HepG2 (cell line): ENCODE measurements at regions not wholly inside any gene's neighbourhood (a gene's known extent, or its start where the extent isn't known, plus 50 kb on each side); places are given as distances from the start of the nearest gene placed in this dataset.
A peak's percentile ranks its signal among the peaks of the same experiment; 100 is the strongest.

Experiments used
- ATAC-seq: fragments of 200-7000 bp; cut with Tn5 transposase; 3 replicates; pipeline ENCODE4 v1.9.1; 2020; ENCODE audit warnings: mild to moderate bottlenecking, moderate library complexity
- BruUV-seq: library from RNA; stranded (reverse); fragments of 400-500 nt; replicated peaks from 2 replicates; lab custom pipeline; 2021; lab: Mats Ljungman, UMichigan
- CTCF ChIA-PET: fragments of 300-600 bp; formaldehyde crosslinking; extraction: SDS; loops from one replicate; lab custom pipeline; 2021; ENCODE audit warnings: low total read pairs, inconsistent platforms, low intra/inter-chr PET ratio; lab: Yijun Ruan, JAX
- POLR2A ChIA-PET: fragments of 350-600 bp; sonication (Branson Sonifier 250); formaldehyde crosslinking; loops from one replicate; lab custom pipeline; 2020; ENCODE audit warnings: antibody characterized with exemption, inconsistent platforms; lab: Yijun Ruan, JAX
- DNase-seq: peaks from one replicate; pipeline ENCODE4 v3.0.0-alpha.2; 2015; ENCODE audit warnings: low spot score
- FAIRE-seq: peaks from 3 replicates; lab custom pipeline; 2011; peaks lifted over from hg19 to GRCh38; lab: Jason Lieb, UNC
- H2AFZ ChIP-seq: one replicate; pipeline ENCODE4 v1.6.1; 2011; ENCODE audit warnings: low read length, inconsistent platforms
- H3K27ac ChIP-seq: fragments of 300-600 bp; 3 replicates; pipeline ENCODE4 v1.8.0; 2011; ENCODE audit warnings: mixed run types, mild to moderate bottlenecking, mixed read lengths, low read length, inconsistent platforms; ENCODE audit not compliant: insufficient read depth; ENCODE audit errors: extremely low read length
- H3K27me3 ChIP-seq, 2 experiments: fragments of 200-600 bp in 1 of 2; 2 replicates in 1 of 2; 3 replicates in 1 of 2; pipeline versions ENCODE4 v1.6.0 to v1.8.0; 2011; ENCODE audit warnings: low read length in 2 of 2, mild to moderate bottlenecking in 2 of 2, moderate library complexity in 2 of 2, inconsistent platforms in 1 of 2; ENCODE audit not compliant: insufficient read depth in 2 of 2, control insufficient read depth in 1 of 2
- H3K36me3 ChIP-seq, 2 experiments: fragments of 200-600 bp in 1 of 2; replicated peaks in 1 of 2; 2 replicates in 1 of 2; 3 replicates in 1 of 2; pipeline versions ENCODE4 v1.5.1 to v1.8.0; 2011; ENCODE audit warnings: low read length in 2 of 2, inconsistent platforms in 1 of 2; ENCODE audit not compliant: insufficient read depth in 2 of 2, control insufficient read depth in 1 of 2
- H3K4me1 ChIP-seq: 2 replicates; pipeline ENCODE4 v1.5.1; 2012; ENCODE audit warnings: low read length, inconsistent platforms; ENCODE audit not compliant: insufficient read depth
- H3K4me2 ChIP-seq: 2 replicates; pipeline ENCODE4 v1.6.0; 2011; ENCODE audit warnings: low read depth, low read length, inconsistent platforms
- H3K4me3 ChIP-seq, 3 experiments: fragments of 200-600 bp in 1 of 3; sonication (generic), shearing (Covaris generic) in 1 of 3; replicated peaks in 1 of 3; 2 replicates each; pipeline ENCODE4 v1.5.1; 2011 to 2016; ENCODE audit warnings: low read length in 3 of 3, inconsistent platforms in 2 of 3, low read depth in 2 of 3, mild to moderate bottlenecking in 2 of 3, control low read depth in 1 of 3, mixed read lengths in 1 of 3; ENCODE audit not compliant: insufficient read depth in 1 of 3
- H3K79me2 ChIP-seq: one replicate; pipeline ENCODE4 v1.6.1; 2011; ENCODE audit warnings: low read length, inconsistent platforms; ENCODE audit not compliant: insufficient read depth
- H3K9ac ChIP-seq: 2 replicates; pipeline ENCODE4 v1.6.0; 2011; ENCODE audit warnings: mild to moderate bottlenecking, low read depth, low read length, inconsistent platforms; ENCODE audit not compliant: insufficient read depth
- H3K9me3 ChIP-seq: 2 replicates; pipeline ENCODE4 v1.5.1; 2012; ENCODE audit warnings: mild to moderate bottlenecking, low read length
- H4K20me1 ChIP-seq: 2 replicates; pipeline ENCODE4 v1.6.0; 2011; ENCODE audit warnings: inconsistent platforms, mild to moderate bottlenecking, low read length, moderate library complexity; ENCODE audit not compliant: insufficient read depth
- EEA1 ChIP-seq: sonication (generic); formaldehyde crosslinking; IDR thresholded peaks from 2 replicates; pipeline ENCODE4 v1.5.1; 2020; ENCODE audit warnings: mild to moderate bottlenecking, missing genetic modification reagents, borderline replicate concordance
- ELF3 ChIP-seq: IDR thresholded peaks from 2 replicates; pipeline ENCODE4 v1.6.1; 2016; ENCODE audit warnings: missing genetic modification reagents, missing compliant biosample characterization
- NFE2L1 ChIP-seq: sonication (generic); formaldehyde crosslinking; IDR thresholded peaks from 2 replicates; pipeline ENCODE4 v1.4.0; 2020; ENCODE audit warnings: missing genetic modification reagents, mild to moderate bottlenecking, borderline replicate concordance
- REXO4 ChIP-seq: sonication (generic); formaldehyde crosslinking; IDR thresholded peaks from 2 replicates; pipeline ENCODE4 v1.8.0; 2022; ENCODE audit warnings: missing genetic modification reagents, mild to moderate bottlenecking, borderline replicate concordance
- TRIM24 ChIP-seq: sonication (generic); formaldehyde crosslinking; IDR thresholded peaks from 2 replicates; pipeline ENCODE4 v1.8.0; 2022; ENCODE audit warnings: mild to moderate bottlenecking, missing genetic modification reagents
- U2AF2 ChIP-seq: fragments of 200-400 bp; formaldehyde crosslinking; IDR thresholded peaks from 2 replicates; pipeline ENCODE4 v1.6.1; 2017; ENCODE audit warnings: low read depth, mild to moderate bottlenecking, low read length
- UBTF ChIP-seq: sonication (generic); formaldehyde crosslinking; IDR thresholded peaks from 2 replicates; pipeline ENCODE4 v1.4.0; 2020; ENCODE audit warnings: mild to moderate bottlenecking, missing genetic modification reagents
- ZNF18 ChIP-seq: sonication (generic); formaldehyde crosslinking; IDR thresholded peaks from 2 replicates; pipeline ENCODE4 v1.8.0; 2022; ENCODE audit warnings: mild to moderate bottlenecking, missing genetic modification reagents; ENCODE audit not compliant: insufficient replicate concordance
- ZNF207 ChIP-seq: fragments of 450-650 bp; IDR thresholded peaks from 2 replicates; pipeline ENCODE4 v1.6.1; 2016; ENCODE audit warnings: antibody characterized with exemption, borderline replicate concordance
- ZNF800 ChIP-seq: sonication (generic); formaldehyde crosslinking; IDR thresholded peaks from 2 replicates; pipeline ENCODE4 v1.4.0; 2020; ENCODE audit warnings: missing genetic modification reagents
- WGBS: methylation state at CpG from one replicate; pipeline ENCODE4 v1.1.6; 2017; ENCODE audit warnings: low lambda C conversion rate; 5-methylcytosine and 5-hydroxymethylcytosine counted together
- in situ Hi-C: cut with HindIII; loops from 2 replicates; pipeline ENCODE4 v1.10.0; 2017; ENCODE audit warnings: low pct_unique_long_range_greater_than_20kb; ENCODE audit not compliant: extremely low pct_ligation_motif_present
- intact Hi-C: fragments of 100-400 bp; cut with micrococcal nuclease; formaldehyde crosslinking; loops from one replicate; pipeline ENCODE4 v1.10.0; 2022; ENCODE audit not compliant: unreplicated experiment

GRCh38 chr6:113668641-113669408 is 188.3 kb upstream of the MARCKS start (continued):
- TF ChIP-seq U2AF2 (no peak), ZNF800 (no peak), UBTF (CRISPR knock-in tag) (no peak)

- in situ Hi-C loops (no loop called here), intact Hi-C loops (loop anchor here (1.0 kb wide), 1 partner anchor 26 kb away; no protein-coding TSS in a partner anchor)
- 80% methylated on average over 1 of the region's 2 CpGs for WGBS
- no peaks in the 10 kb centered on the region for H4K20me1 ChIP-seq
- ChIA-PET CTCF (no interaction called here), POLR2A (interaction anchor here (0.7 to 1.7 kb wide), 7 partner anchors 9 to 317 kb away, joined by 3 to 6 read pairs (median 4); no protein-coding TSS in a partner anchor)
- peak overlapping the region; percentile 52; the same call in 1 of the 2 replicates for H3K9ac ChIP-seq
- DNase-seq (no peak), FAIRE-seq (no peak), ATAC-seq (peak; percentile 20)
- no TSS peak for BruUV-seq
- peaks cover 62% of the 10 kb centered on the region for H3K4me1 ChIP-seq
- no peak overlapping the region for H2AFZ ChIP-seq
- H3K27me3 ChIP-seq, result no peaks in the 10 kb centered on the region
- H3K4me2 ChIP-seq, result peak overlapping the region; percentile 21
- H3K4me3 ChIP-seq, result no peak overlapping the region
- peak overlapping the region; percentile 67 for H3K27ac ChIP-seq
- H3K36me3 ChIP-seq, result no peaks in the 10 kb centered on the region
- no peak for TF ChIP-seq NFE2L1 (CRISPR knock-in tag)
- no peak for TF ChIP-seq ELF3 (CRISPR knock-in tag)
- TF ChIP-seq EEA1 (CRISPR knock-in tag), result no peak
- TF ChIP-seq ZNF207, result no peak
- TF ChIP-seq ZNF18 (CRISPR knock-in tag), result no peak
- no peak for TF ChIP-seq TRIM24 (CRISPR knock-in tag)
- TF ChIP-seq REXO4 (CRISPR knock-in tag), result no peak
- H3K9me3 ChIP-seq, result no peaks in the 10 kb centered on the region
- H3K79me2 ChIP-seq, result no peaks in the 10 kb centered on the region
Measured at GRCh38 chr6:113669606-113670005, 187.5 kb upstream of the MARCKS start.
